ENCODE measurements at regions not wholly inside any gene's neighbourhood (a gene's known extent, or its start where the extent isn't known, plus 50 kb on each side); places are given as distances from the start of the nearest gene placed in this dataset.
A peak's percentile ranks its signal among the peaks of the same experiment; 100 is the strongest.
"Not testable (repeated sequence)": the region's sequence is repeated elsewhere in the genome, so short reads cannot be mapped to it uniquely, and the experiment has no call there.

- TF ChIP-seq NFE2L2 (IDR thresholded peaks at IDR 0.05; ENCODE audit: low read depth, low read length) (no peak), RFX5 (IDR thresholded peaks at IDR 0.05; ENCODE audit: low read depth, low read length) (no peak), CHD1 (IDR thresholded peaks at IDR 0.05; ENCODE audit: low read depth, low read length) (no peak)
Observed at GRCh38 chr12:58425481-58426392, 484.4 kb downstream of the ATP23 start (continued).

- H3K4ac ChIP-seq (ENCODE audit: low read depth, low read length), result peak overlapping the region; percentile 90
- peak overlapping the region; percentile 64 to 92 for H4K8ac ChIP-seq (ENCODE audit: low read depth in 2 of 2, low read length in 2 of 2)
- H3K27me3 ChIP-seq (ENCODE audit: control insufficient read depth, insufficient read depth, low read length); H3K4me3 ChIP-seq (ENCODE audit: insufficient read depth, low read depth, low read length); H3K23ac ChIP-seq (ENCODE audit: low read depth, low read length); H4K20me1 ChIP-seq (ENCODE audit: insufficient read depth, low read length); H3K36me3 ChIP-seq (ENCODE audit: control insufficient read depth, insufficient read depth, low read length); H3K9me3 ChIP-seq (ENCODE audit: control insufficient read depth, insufficient read depth, low read length); H3K4me2 ChIP-seq (ENCODE audit: low read depth, low read length); DNase-seq; H3K79me1 ChIP-seq (ENCODE audit: low read depth in 1 of 2, low read length in 2 of 2); in situ Hi-C loops (cut with MboI; ENCODE audit: low sequenced_read_pairs); H2AK9ac ChIP-seq (replicated peaks; ENCODE audit: low read depth, low read length, poor library complexity); H3K9me1 ChIP-seq (ENCODE audit: insufficient read depth, low read length); dilution Hi-C loops (cut with HindIII; ENCODE audit: low sequenced_read_pairs, unreplicated experiment); BruUV-seq (replicated peaks): not testable (repeated sequence)
- H4K91ac ChIP-seq (ENCODE audit: insufficient read depth, low read depth, low read length), result peak overlapping the region; percentile 79
- peak overlapping the region; percentile 48; the same call in 2 of the 3 replicates for H2BK15ac ChIP-seq (ENCODE audit: low read depth, low read length)
- H2BK20ac ChIP-seq (ENCODE audit: low read depth, low read length), result peak overlapping the region; percentile 96
- H3K18ac ChIP-seq (ENCODE audit: low read depth, low read length), result peak overlapping the region; percentile 88
- ChIA-PET POLR2A (ENCODE audit: unreplicated experiment) (interaction anchor here (0.6 kb wide), 1 partner anchor 22 kb away, joined by 3 read pairs; no protein-coding TSS in a partner anchor), CTCF (interaction anchor here (0.8 to 2.7 kb wide), 3 partner anchors 114 to 688 kb away, joined by 3 to 10 read pairs (median 6); no protein-coding TSS in a partner anchor)
- peak overlapping the region; percentile 95 for H2BK5ac ChIP-seq (ENCODE audit: low read depth, low read length, poor library complexity, severe bottlenecking)
- peak overlapping the region; percentile 27; the same call in 1 of the 2 replicates for H3K9ac ChIP-seq (ENCODE audit: low read depth, low read length)
- peak overlapping the region; percentile 82 for H3K14ac ChIP-seq (replicated peaks; ENCODE audit: low read depth, low read length)
- WGBS, 2 experiments (ENCODE audit: extremely low coverage in 2 of 2, insufficient read length in 1 of 2), result no CpG with 5 or more reads among the region's 3 CpGs
- peak overlapping the region; percentile 97 for H2BK120ac ChIP-seq (ENCODE audit: low read depth, low read length)
- H2AFZ ChIP-seq (replicated peaks; ENCODE audit: low read length, poor library complexity), result peak overlapping the region; percentile 65
- peak overlapping the region; percentile 77 for H4K5ac ChIP-seq (ENCODE audit: low read depth, low read length)
- peak overlapping the region; percentile 83 for H2AK5ac ChIP-seq (ENCODE audit: low read depth, low read length)
- H3K4me1 ChIP-seq (ENCODE audit: control insufficient read depth, insufficient read depth, low read length), result peaks cover 12% of the 10 kb centered on the region
- H3K27ac ChIP-seq (ENCODE audit: insufficient read depth, low read length), result peak overlapping the region; percentile 79
- peak overlapping the region; percentile 92; the same call in 1 of the 2 replicates for H3K56ac ChIP-seq (ENCODE audit: extremely low read depth, insufficient read depth, low read length)
- ATAC-seq (ENCODE audit: low read depth), result peak; percentile 3; the same call in 1 of the 2 replicates
- intact Hi-C loops (cut with micrococcal nuclease), result loop anchor here (5.0 kb wide), 1 partner anchor 491 kb away; no protein-coding TSS in a partner anchor
Observed at GRCh38 chr12:58426437-58426836, 485.1 kb downstream of the ATP23 start.
